Progenitor cell of endocrine pancreas (in vitro differentiated cells): ENCODE measurements at regions not wholly inside any gene's neighbourhood (a gene's known extent, or its start where the extent isn't known, plus 50 kb on each side); places are given as distances from the start of the nearest gene placed in this dataset.
A peak's percentile ranks its signal among the peaks of the same experiment; 100 is the strongest.
"Not testable (repeated sequence)": the region's sequence is repeated elsewhere in the genome, so short reads cannot be mapped to it uniquely, and the experiment has no call there.

Experiments
- DNase-seq: peaks from one replicate; pipeline ENCODE4 v3.0.0; 2021; ENCODE audit warnings: low spot score; ENCODE audit not compliant: unreplicated experiment
- H3K27ac Mint-ChIP-seq: 2 replicates; pipeline ENCODE4 v1.8.0; 2021; ENCODE audit warnings: mild to moderate bottlenecking, moderate library complexity, mixed read lengths
- H3K27me3 Mint-ChIP-seq: 2 replicates; pipeline ENCODE4 v1.8.0; 2021; ENCODE audit warnings: mixed read lengths
- H3K36me3 Mint-ChIP-seq: 2 replicates; pipeline ENCODE4 v1.8.0; 2022; ENCODE audit warnings: mixed read lengths; ENCODE audit not compliant: insufficient read depth
- H3K4me1 Mint-ChIP-seq: 2 replicates; pipeline ENCODE4 v1.8.0; 2021; ENCODE audit warnings: low read depth, mixed read lengths
- H3K4me3 Mint-ChIP-seq: 2 replicates; pipeline ENCODE4 v1.8.0; 2021; ENCODE audit warnings: low read depth, mild to moderate bottlenecking, moderate library complexity, mixed read lengths
- H3K9me3 Mint-ChIP-seq: 2 replicates; pipeline ENCODE4 v1.8.0; 2021; ENCODE audit warnings: low read depth, mixed read lengths
- TF ChIP-seq, protein P1 (sequence below): fragments of 200-600 bp; sonication (generic); IDR thresholded peaks from one replicate; pipeline ENCODE4 v1.5.0; 2021; ENCODE audit warnings: antibody characterized with exemption, mild to moderate bottlenecking; ENCODE audit not compliant: unreplicated experiment

DNA sequence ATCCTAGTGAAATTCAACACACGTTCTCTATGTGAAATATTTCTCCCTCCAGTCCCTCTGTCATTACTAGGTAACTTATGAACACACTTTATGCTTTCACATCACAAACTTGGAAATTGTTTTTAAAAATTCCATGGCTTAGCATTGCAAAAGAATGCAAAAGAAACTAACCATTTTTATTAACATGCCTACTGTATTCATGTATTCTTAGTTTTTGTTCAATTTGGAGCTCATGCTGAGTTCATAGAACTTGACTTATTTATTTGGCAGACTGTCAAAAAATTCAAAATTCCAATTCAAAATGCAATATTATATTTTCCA is 155.0 kb upstream of the SEMA3C start:
- DNase-seq = no peak
- Mint-ChIP-seq H3K9me3 (peaks cover 17% of the 10 kb centered on the region), H3K4me3 (no peak overlapping the region), H3K27me3 (no peaks in the 10 kb centered on the region), H3K4me1 (peaks cover 8% of the 10 kb centered on the region), H3K27ac (peak overlapping the region; percentile 79), H3K36me3 (peaks cover 5% of the 10 kb centered on the region)
- TF ChIP-seq, protein P1, sequence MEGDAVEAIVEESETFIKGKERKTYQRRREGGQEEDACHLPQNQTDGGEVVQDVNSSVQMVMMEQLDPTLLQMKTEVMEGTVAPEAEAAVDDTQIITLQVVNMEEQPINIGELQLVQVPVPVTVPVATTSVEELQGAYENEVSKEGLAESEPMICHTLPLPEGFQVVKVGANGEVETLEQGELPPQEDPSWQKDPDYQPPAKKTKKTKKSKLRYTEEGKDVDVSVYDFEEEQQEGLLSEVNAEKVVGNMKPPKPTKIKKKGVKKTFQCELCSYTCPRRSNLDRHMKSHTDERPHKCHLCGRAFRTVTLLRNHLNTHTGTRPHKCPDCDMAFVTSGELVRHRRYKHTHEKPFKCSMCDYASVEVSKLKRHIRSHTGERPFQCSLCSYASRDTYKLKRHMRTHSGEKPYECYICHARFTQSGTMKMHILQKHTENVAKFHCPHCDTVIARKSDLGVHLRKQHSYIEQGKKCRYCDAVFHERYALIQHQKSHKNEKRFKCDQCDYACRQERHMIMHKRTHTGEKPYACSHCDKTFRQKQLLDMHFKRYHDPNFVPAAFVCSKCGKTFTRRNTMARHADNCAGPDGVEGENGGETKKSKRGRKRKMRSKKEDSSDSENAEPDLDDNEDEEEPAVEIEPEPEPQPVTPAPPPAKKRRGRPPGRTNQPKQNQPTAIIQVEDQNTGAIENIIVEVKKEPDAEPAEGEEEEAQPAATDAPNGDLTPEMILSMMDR = no peak

GRCh38 chr7:81070956-81071355 is 152.1 kb upstream of the SEMA3C start:
- Mint-ChIP-seq H3K9me3 (peaks cover 7% of the 10 kb centered on the region), H3K4me3 (no peak overlapping the region), H3K4me1 (peaks cover 8% of the 10 kb centered on the region), H3K27ac (no peak overlapping the region), H3K27me3 (no peaks in the 10 kb centered on the region), H3K36me3 (peaks cover 2% of the 10 kb centered on the region)
- TF ChIP-seq, protein P1 = no peak
- no peak for DNase-seq

DNA sequence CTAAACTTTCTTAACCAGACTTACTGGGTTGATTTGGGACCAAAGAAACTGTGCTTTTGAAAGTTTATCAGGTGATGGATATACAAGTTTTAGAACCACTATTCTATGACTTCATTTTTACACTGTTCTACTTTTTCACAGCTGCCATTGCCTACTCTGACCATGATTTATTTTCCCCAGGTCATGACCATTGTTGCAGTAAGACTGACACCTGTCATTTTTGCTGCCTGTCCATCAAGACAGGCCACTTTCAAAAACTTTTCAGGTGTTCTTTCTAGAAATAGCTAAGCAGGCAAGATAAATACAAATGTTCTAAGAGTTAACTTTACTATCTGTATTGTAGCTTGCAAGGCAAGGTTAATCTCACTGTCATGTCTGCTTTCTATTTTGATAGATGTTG is 147.9 kb upstream of the SEMA3C start:
- Mint-ChIP-seq H3K27ac (no peak overlapping the region), H3K4me3 (no peak overlapping the region), H3K9me3 (peaks cover 3% of the 10 kb centered on the region)

DNA sequence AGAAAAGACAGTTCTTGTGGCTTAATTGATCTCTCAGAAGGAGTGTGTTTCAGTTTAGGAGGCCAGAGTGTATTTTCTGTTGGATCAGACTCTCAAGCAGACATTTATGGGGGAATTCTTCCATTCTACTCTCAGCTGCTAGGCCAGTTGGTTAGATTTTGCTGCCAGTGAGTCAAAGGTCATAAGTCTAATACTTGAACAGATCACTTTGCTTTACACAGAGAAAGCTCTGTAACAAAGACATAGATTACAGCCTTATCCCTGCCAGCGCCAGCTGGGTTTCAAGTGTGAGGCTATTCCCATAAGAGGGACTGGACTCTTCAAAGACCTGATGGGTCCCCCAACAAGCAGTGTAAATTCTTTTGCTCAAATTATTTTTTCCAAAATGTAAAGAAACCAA is 145.6 kb upstream of the SEMA3C start:
- Mint-ChIP-seq H3K27ac (peak overlapping the region; percentile 76), H3K9me3 (no peaks in the 10 kb centered on the region), H3K4me3 (no peak overlapping the region), H3K4me1 (peaks cover 19% of the 10 kb centered on the region), H3K27me3 (no peaks in the 10 kb centered on the region), H3K36me3 (no peaks in the 10 kb centered on the region)
- TF ChIP-seq, protein P1 = no peak
- DNase-seq = no peak

More for the DNA sequence above, 147.9 kb upstream of the SEMA3C start:
- Mint-ChIP-seq H3K4me1 (peaks cover 19% of the 10 kb centered on the region), H3K36me3 (peaks cover 2% of the 10 kb centered on the region), H3K27me3 (no peaks in the 10 kb centered on the region)
- TF ChIP-seq, protein P1 = no peak
- DNase-seq = no peak

GRCh38 chr7:81062755-81063154 is 143.9 kb upstream of the SEMA3C start:
- DNase-seq = no peak
- TF ChIP-seq, protein P1 = no peak
- Mint-ChIP-seq H3K27me3 (no peaks in the 10 kb centered on the region), H3K4me3 (no peak overlapping the region), H3K27ac (no peak overlapping the region), H3K36me3 (no peaks in the 10 kb centered on the region), H3K9me3 (no peaks in the 10 kb centered on the region), H3K4me1 (peaks cover 19% of the 10 kb centered on the region)

DNA sequence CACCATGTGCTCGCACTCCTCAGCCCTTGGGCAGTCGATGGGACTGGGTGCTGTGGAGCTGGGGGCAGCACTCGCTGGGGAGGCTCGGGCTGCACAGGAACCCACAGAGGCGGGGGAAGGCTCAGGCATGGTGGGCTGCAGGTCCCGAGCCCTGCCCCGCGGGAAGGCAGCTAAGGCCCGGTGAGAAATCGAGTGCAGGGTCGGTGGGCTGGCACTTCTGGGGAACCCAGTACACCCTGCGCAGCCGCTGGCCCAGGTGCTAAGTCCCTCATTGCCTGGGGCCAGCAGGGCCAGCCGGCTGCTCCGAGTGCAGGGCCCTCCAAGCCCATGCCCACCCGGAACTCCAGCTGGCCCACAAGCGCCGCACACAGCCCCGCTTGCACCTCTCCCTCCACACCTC is 138.6 kb upstream of the SEMA3C start:
- not testable (repeated sequence) for H3K27me3 Mint-ChIP-seq, H3K4me1 Mint-ChIP-seq, H3K4me3 Mint-ChIP-seq, H3K9me3 Mint-ChIP-seq, H3K27ac Mint-ChIP-seq, DNase-seq, H3K36me3 Mint-ChIP-seq
